ENCODE measurements at regions not wholly inside any gene's neighbourhood (a gene's known extent, or its start where the extent isn't known, plus 50 kb on each side); places are given as distances from the start of the nearest gene placed in this dataset.

- TF ChIP-seq, protein P1, sequence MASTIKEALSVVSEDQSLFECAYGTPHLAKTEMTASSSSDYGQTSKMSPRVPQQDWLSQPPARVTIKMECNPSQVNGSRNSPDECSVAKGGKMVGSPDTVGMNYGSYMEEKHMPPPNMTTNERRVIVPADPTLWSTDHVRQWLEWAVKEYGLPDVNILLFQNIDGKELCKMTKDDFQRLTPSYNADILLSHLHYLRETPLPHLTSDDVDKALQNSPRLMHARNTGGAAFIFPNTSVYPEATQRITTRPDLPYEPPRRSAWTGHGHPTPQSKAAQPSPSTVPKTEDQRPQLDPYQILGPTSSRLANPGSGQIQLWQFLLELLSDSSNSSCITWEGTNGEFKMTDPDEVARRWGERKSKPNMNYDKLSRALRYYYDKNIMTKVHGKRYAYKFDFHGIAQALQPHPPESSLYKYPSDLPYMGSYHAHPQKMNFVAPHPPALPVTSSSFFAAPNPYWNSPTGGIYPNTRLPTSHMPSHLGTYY (CRISPR knock-in tag; IDR thresholded peaks at IDR 0.05) = no peak
- no peak for TF ChIP-seq TEAD4 (CRISPR knock-in tag; IDR thresholded peaks at IDR 0.05)
- TF ChIP-seq, protein P2, sequence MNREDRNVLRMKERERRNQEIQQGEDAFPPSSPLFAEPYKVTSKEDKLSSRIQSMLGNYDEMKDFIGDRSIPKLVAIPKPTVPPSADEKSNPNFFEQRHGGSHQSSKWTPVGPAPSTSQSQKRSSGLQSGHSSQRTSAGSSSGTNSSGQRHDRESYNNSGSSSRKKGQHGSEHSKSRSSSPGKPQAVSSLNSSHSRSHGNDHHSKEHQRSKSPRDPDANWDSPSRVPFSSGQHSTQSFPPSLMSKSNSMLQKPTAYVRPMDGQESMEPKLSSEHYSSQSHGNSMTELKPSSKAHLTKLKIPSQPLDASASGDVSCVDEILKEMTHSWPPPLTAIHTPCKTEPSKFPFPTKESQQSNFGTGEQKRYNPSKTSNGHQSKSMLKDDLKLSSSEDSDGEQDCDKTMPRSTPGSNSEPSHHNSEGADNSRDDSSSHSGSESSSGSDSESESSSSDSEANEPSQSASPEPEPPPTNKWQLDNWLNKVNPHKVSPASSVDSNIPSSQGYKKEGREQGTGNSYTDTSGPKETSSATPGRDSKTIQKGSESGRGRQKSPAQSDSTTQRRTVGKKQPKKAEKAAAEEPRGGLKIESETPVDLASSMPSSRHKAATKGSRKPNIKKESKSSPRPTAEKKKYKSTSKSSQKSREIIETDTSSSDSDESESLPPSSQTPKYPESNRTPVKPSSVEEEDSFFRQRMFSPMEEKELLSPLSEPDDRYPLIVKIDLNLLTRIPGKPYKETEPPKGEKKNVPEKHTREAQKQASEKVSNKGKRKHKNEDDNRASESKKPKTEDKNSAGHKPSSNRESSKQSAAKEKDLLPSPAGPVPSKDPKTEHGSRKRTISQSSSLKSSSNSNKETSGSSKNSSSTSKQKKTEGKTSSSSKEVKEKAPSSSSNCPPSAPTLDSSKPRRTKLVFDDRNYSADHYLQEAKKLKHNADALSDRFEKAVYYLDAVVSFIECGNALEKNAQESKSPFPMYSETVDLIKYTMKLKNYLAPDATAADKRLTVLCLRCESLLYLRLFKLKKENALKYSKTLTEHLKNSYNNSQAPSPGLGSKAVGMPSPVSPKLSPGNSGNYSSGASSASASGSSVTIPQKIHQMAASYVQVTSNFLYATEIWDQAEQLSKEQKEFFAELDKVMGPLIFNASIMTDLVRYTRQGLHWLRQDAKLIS (CRISPR knock-in tag; IDR thresholded peaks at IDR 0.05; ENCODE audit: borderline replicate concordance) = no peak
- no peak for TF ChIP-seq SMAD4 (CRISPR knock-in tag; IDR thresholded peaks at IDR 0.05)
- TF ChIP-seq MXD4 (CRISPR knock-in tag; IDR thresholded peaks at IDR 0.05; ENCODE audit: borderline replicate concordance) = no peak
Observed at GRCh38 chr9:16203729-16204573, 651.1 kb downstream of the CCDC171 start (continued).

GRCh38 chr9:16205455-16205854, 652.6 kb downstream of the CCDC171 start:
- ChIA-PET CTCF (no interaction called here), POLR2A (no interaction called here)
- H3K4me1 Mint-ChIP-seq = peaks cover 19% of the 10 kb centered on the region
- TF ChIP-seq, protein P3, sequence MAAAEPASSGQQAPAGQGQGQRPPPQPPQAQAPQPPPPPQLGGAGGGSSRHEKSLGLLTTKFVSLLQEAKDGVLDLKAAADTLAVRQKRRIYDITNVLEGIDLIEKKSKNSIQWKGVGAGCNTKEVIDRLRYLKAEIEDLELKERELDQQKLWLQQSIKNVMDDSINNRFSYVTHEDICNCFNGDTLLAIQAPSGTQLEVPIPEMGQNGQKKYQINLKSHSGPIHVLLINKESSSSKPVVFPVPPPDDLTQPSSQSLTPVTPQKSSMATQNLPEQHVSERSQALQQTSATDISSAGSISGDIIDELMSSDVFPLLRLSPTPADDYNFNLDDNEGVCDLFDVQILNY (CRISPR knock-in tag; IDR thresholded peaks at IDR 0.05) = no peak
- no peak for TF ChIP-seq ZNF396 (CRISPR knock-in tag; IDR thresholded peaks at IDR 0.05; ENCODE audit: borderline replicate concordance)
- no peak for TF ChIP-seq TCF7 (CRISPR knock-in tag; IDR thresholded peaks at IDR 0.05; ENCODE audit: low read depth)
- TF ChIP-seq RELA (CRISPR knock-in tag; IDR thresholded peaks at IDR 0.05; ENCODE audit: borderline replicate concordance) = no peak
- TF ChIP-seq NFYB (CRISPR knock-in tag; conservative IDR thresholded peaks at IDR 0.05; ENCODE audit: low read depth) = no peak
- TF ChIP-seq IRF1 (CRISPR knock-in tag; IDR thresholded peaks at IDR 0.05) = no peak
- no peak for TF ChIP-seq NR2C2 (CRISPR knock-in tag; IDR thresholded peaks at IDR 0.05)
- TF ChIP-seq, protein P4, sequence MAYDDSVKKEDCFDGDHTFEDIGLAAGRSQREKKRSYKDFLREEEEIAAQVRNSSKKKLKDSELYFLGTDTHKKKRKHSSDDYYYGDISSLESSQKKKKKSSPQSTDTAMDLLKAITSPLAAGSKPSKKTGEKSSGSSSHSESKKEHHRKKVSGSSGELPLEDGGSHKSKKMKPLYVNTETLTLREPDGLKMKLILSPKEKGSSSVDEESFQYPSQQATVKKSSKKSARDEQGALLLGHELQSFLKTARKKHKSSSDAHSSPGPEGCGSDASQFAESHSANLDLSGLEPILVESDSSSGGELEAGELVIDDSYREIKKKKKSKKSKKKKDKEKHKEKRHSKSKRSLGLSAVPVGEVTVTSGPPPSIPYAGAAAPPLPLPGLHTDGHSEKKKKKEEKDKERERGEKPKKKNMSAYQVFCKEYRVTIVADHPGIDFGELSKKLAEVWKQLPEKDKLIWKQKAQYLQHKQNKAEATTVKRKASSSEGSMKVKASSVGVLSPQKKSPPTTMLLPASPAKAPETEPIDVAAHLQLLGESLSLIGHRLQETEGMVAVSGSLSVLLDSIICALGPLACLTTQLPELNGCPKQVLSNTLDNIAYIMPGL (CRISPR knock-in tag; IDR thresholded peaks at IDR 0.05) = no peak
- no peak for TF ChIP-seq E2F4 (CRISPR knock-in tag; IDR thresholded peaks at IDR 0.05; ENCODE audit: borderline replicate concordance, low read depth)
- no peak for TF ChIP-seq STAT6 (CRISPR knock-in tag; conservative IDR thresholded peaks at IDR 0.05; ENCODE audit: low read depth)
- TF ChIP-seq PREB (CRISPR knock-in tag; IDR thresholded peaks at IDR 0.05; ENCODE audit: borderline replicate concordance) = no peak
- no peak for TF ChIP-seq EMX1 (CRISPR knock-in tag; IDR thresholded peaks at IDR 0.05)
- H3K36me3 Mint-ChIP-seq = peaks cover 4% of the 10 kb centered on the region; the same call in 1 of the 2 replicates
- no peak for DNase-seq (ENCODE audit: low spot score)
- H3K27ac Mint-ChIP-seq = no peak overlapping the region
- H3K27me3 Mint-ChIP-seq (ENCODE audit: low read depth) = no peaks in the 10 kb centered on the region
- no peak overlapping the region for H3K4me3 Mint-ChIP-seq
- H3K9me3 Mint-ChIP-seq = peaks cover 16% of the 10 kb centered on the region
- no peak for ATAC-seq
